Vagina (tissue), 2 donors: ENCODE measurements at regions not wholly inside any gene's neighbourhood (a gene's known extent, or its start where the extent isn't known, plus 50 kb on each side); places are given as distances from the start of the nearest gene placed in this dataset.

Experiments
- CTCF ChIP-seq, 3 experiments: fragments of 450-650 bp in 2 of 3; fragments of 200-600 bp in 1 of 3; sonication (generic) in 1 of 3; IDR thresholded peaks; one replicate each; pipeline ENCODE4 v1.5.1; 2017 to 2019; ENCODE audit warnings: antibody characterized with exemption in 3 of 3, mild to moderate bottlenecking in 2 of 3, moderate library complexity in 2 of 3
- POLR2A ChIP-seq, 2 donors: fragments of 450-650 bp; IDR thresholded peaks; one replicate each; pipeline ENCODE4 v1.6.1; 2017; ENCODE audit warnings: antibody characterized with exemption in 2 of 2, mild to moderate bottlenecking in 2 of 2, moderate library complexity in 2 of 2

- TF ChIP-seq CTCF (IDR thresholded peaks at IDR 0.05) = no peak
- no peak for TF ChIP-seq POLR2A (IDR thresholded peaks at IDR 0.05)
Observed at GRCh38 chr12:131500564-131500963, 210.3 kb upstream of the SFSWAP start.
